HepG2 (cell line): ENCODE measurements at regions not wholly inside any gene's neighbourhood (a gene's known extent, or its start where the extent isn't known, plus 50 kb on each side); places are given as distances from the start of the nearest gene placed in this dataset.

Experiments
- EP300 ChIP-seq, 3 experiments: sonication (generic) in 1 of 3; formaldehyde crosslinking in 1 of 3; IDR thresholded peaks; 2 replicates each; pipeline versions ENCODE4 v1.5.1 to v1.6.1; 2011 to 2020; ENCODE audit warnings: low read depth in 2 of 3, low read length in 2 of 3, borderline replicate concordance in 1 of 3, improper control_type of control experiment in 1 of 3, mild to moderate bottlenecking in 1 of 3, missing genetic modification reagents in 1 of 3, moderate library complexity in 1 of 3
- EZH2 ChIP-seq: conservative IDR thresholded peaks from 2 replicates; pipeline ENCODE4 v1.6.1; 2012; ENCODE audit warnings: mild to moderate bottlenecking, low read depth, low read length, moderate library complexity
- RAD21 ChIP-seq: fragments of 450-650 bp; formaldehyde crosslinking; IDR thresholded peaks from 2 replicates; pipeline ENCODE4 v1.5.0; 2020; ENCODE audit warnings: mild to moderate bottlenecking
- TF ChIP-seq, protein P1 (sequence below): sonication (generic); formaldehyde crosslinking; conservative IDR thresholded peaks from 2 replicates; pipeline ENCODE4 v1.5.0; 2020; ENCODE audit warnings: missing genetic modification reagents

DNA sequence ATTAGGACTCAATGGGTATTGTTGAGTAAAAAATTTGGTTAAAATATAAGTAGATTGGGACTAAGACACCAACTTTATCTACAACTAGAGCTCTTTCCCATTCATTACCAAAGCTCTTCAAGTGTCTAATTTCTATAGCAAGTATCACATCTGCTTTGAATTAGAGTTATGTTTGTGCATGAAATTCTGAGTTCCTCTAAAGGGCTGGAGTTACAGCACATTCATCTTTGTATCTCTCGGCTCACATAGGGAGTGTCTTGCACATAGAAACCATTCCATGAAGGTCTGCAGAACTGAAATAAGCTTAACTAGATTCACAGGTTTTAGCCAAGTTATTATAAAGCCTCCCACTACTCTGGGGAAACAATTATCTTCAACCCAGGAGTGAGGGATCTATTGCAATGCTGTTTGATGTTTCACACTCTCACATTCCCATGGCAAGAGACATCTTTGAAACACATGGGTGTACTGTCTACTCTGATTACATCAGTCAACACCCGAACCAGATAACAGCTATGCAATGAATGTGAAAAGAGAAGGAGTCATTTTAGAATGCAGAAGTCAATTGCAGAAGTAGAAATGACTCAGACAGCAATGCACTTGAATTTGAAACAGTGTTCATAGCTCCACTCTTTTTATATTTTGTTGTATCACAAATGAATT, 93.1 kb upstream of the KBTBD8 start:
- TF ChIP-seq, protein P1, sequence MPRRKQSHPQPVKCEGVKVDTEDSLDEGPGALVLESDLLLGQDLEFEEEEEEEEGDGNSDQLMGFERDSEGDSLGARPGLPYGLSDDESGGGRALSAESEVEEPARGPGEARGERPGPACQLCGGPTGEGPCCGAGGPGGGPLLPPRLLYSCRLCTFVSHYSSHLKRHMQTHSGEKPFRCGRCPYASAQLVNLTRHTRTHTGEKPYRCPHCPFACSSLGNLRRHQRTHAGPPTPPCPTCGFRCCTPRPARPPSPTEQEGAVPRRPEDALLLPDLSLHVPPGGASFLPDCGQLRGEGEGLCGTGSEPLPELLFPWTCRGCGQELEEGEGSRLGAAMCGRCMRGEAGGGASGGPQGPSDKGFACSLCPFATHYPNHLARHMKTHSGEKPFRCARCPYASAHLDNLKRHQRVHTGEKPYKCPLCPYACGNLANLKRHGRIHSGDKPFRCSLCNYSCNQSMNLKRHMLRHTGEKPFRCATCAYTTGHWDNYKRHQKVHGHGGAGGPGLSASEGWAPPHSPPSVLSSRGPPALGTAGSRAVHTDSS: no peak
- TF ChIP-seq EZH2: no peak
- TF ChIP-seq EP300 (IDR thresholded peaks at IDR 0.05; ENCODE audit: low read depth in 2 of 2, low read length in 2 of 2): no peak
- no peak for TF ChIP-seq EP300 (CRISPR knock-in tag; IDR thresholded peaks at IDR 0.05; ENCODE audit: borderline replicate concordance)
- no peak for TF ChIP-seq RAD21 (CRISPR knock-in tag)
